Activated T-cell treated with anti-CD3 and anti-CD28 coated beads, Interleukin-2, amount 50 U/mL, for 4 hours (primary cell): ENCODE measurements at regions not wholly inside any gene's neighbourhood (a gene's known extent, or its start where the extent isn't known, plus 50 kb on each side); places are given as distances from the start of the nearest gene placed in this dataset.
A peak's percentile ranks its signal among the peaks of the same experiment; 100 is the strongest.

Source experiments
- ATAC-seq, 2 donors: fragments of 200-7000 bp; cut with Tn5 transposase; one replicate each; pipeline ENCODE4 v1.10.0; 2021
- DNase-seq: peaks from one replicate; pipeline ENCODE4 v3.0.0-alpha.2; 2020
- H3K27me3 Mint-ChIP-seq: one replicate; pipeline ENCODE4 v1.8.0; 2021; ENCODE audit warnings: low read depth, mixed read lengths
- H3K36me3 Mint-ChIP-seq: one replicate; pipeline ENCODE4 v1.8.0; 2022; ENCODE audit warnings: mixed read lengths; ENCODE audit not compliant: insufficient read depth
- H3K4me1 Mint-ChIP-seq: one replicate; pipeline ENCODE4 v1.8.0; 2021; ENCODE audit warnings: low read depth, mixed read lengths
- H3K4me3 Mint-ChIP-seq: one replicate; pipeline ENCODE4 v1.8.0; 2021; ENCODE audit warnings: mild to moderate bottlenecking, moderate library complexity, mixed read lengths
- H3K9me3 Mint-ChIP-seq: one replicate; pipeline ENCODE4 v1.8.0; 2021; ENCODE audit warnings: mixed read lengths

- no peaks in the 10 kb centered on the region for H3K36me3 Mint-ChIP-seq
- H3K9me3 Mint-ChIP-seq = peaks cover 5% of the 10 kb centered on the region
- ATAC-seq = no peak
- H3K4me1 Mint-ChIP-seq = peaks cover 15% of the 10 kb centered on the region
- H3K27me3 Mint-ChIP-seq = peaks cover 20% of the 10 kb centered on the region
- DNase-seq = no peak
- H3K4me3 Mint-ChIP-seq = no peak overlapping the region
Observed at GRCh38 chr1:231108516-231109302, 53.1 kb upstream of the TRIM67 start.

DNA sequence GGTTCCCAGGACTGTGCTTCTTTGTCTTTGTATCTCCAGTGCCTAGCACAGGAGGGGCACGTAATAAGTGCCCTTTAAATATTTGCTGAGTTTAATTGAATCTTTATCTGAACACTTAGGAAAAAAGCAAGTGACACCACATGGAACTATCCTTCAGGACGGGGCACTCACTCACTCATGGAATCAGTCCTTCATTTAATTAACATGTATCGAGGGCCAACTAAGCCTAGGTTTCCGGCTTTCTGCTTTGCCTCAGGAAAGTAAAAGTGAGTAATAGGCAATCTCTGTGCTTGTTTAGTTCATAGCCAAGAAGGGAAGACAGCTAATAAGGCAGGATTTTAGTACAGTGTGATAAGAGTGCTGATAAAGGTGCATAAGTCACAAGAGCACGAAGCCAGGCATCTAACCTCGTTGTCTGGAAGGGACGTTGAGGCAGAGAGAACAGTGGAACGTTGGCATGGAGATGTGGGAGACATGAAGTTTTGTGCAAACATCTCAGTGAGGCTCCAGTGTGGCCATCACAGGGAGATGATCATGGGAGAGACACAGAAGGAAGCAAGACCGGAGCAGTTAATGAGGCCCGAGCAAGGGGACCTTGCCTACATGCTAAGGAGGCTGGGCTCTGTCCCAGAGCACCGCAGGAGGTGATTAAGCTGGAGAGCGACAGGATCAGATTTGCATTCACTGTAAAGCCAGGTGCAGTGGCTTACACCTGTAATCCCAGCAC is 54.1 kb upstream of the TRIM67 start:
- Mint-ChIP-seq H3K4me3 (no peak overlapping the region), H3K4me1 (peaks cover 15% of the 10 kb centered on the region), H3K9me3 (peaks cover 5% of the 10 kb centered on the region), H3K27me3 (peaks cover 23% of the 10 kb centered on the region), H3K36me3 (no peaks in the 10 kb centered on the region)
- ATAC-seq (no peak), DNase-seq (no peak)

DNA sequence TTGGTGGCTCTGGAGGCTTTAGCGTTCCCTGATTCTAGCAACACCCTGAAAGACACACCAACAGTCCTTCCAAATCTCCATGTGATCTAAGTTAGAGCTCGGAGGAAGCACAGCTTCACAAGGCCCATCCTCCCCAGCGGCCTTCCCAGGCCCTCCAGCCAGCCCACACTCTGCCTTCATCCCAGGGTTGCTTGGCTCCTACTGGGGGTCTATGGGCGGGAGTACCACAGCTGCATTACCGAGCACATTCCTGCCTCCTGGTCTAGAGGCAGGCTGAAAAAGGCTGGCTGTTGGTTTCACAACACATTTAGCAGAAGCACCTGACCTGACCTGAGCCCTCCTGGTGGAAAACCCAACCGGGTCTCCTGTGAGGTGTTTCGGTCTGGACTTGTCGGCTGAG is 54.7 kb upstream of the TRIM67 start:
- H3K4me1 Mint-ChIP-seq = peaks cover 15% of the 10 kb centered on the region
- H3K4me3 Mint-ChIP-seq = no peak overlapping the region
- DNase-seq = no peak
- H3K9me3 Mint-ChIP-seq = peaks cover 4% of the 10 kb centered on the region
- H3K27me3 Mint-ChIP-seq = peaks cover 21% of the 10 kb centered on the region
- H3K36me3 Mint-ChIP-seq = no peaks in the 10 kb centered on the region
- ATAC-seq = no peak

DNA sequence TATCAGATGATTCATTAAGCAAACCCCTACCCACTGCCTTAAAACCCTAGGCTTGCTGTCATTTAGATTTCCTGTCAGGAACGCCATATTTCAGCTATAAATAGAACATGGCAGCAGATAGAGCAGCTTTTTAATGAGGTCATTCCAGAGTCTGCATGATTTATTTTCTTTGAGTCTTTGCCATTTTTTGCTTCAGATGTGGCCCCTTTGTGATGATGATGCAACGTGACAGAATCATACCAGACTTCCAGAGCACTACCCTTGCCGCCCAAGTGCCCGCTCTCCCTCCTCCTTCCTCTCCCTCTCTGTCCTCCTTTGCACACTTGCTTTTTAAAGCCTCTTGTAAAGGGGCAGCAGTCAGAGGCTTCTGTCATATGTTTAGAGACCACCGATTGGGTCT is 55.5 kb upstream of the TRIM67 start:
- H3K9me3 Mint-ChIP-seq = no peaks in the 10 kb centered on the region
- peaks cover 15% of the 10 kb centered on the region for H3K4me1 Mint-ChIP-seq
- H3K36me3 Mint-ChIP-seq = no peaks in the 10 kb centered on the region
- DNase-seq (no peak), ATAC-seq (no peak)
- no peak overlapping the region for H3K4me3 Mint-ChIP-seq
- H3K27me3 Mint-ChIP-seq = peaks cover 18% of the 10 kb centered on the region

DNA sequence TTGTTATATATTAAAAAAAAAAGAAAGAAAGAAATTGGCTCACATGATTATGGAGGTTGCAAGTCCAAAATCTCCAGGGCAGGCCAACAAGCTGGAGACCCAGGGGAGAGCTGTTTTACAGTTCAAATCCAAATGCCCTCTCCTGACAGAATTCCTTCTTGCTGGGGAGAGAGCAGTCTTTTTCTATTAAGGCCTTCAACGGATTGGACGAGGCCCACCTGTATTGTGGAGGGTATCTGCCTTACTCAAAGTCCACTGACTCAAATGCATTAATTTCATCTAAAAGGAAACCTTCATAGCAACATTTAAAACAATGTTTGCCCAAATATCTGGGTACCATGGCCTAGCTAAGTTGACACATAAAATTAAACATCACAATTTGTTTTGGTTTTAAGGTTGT is 56.9 kb upstream of the TRIM67 start:
- ATAC-seq = no peak
- no peak overlapping the region for H3K4me3 Mint-ChIP-seq
- H3K36me3 Mint-ChIP-seq = no peaks in the 10 kb centered on the region
- no peak for DNase-seq
- peaks cover 15% of the 10 kb centered on the region for H3K4me1 Mint-ChIP-seq
- H3K9me3 Mint-ChIP-seq = no peaks in the 10 kb centered on the region
- peaks cover 14% of the 10 kb centered on the region for H3K27me3 Mint-ChIP-seq

GRCh38 chr1:231103961-231104360 is 57.9 kb upstream of the TRIM67 start:
- DNase-seq (no peak), ATAC-seq (no peak)
- Mint-ChIP-seq H3K4me3 (no peak overlapping the region), H3K4me1 (peaks cover 14% of the 10 kb centered on the region), H3K36me3 (no peaks in the 10 kb centered on the region), H3K9me3 (no peaks in the 10 kb centered on the region), H3K27me3 (peaks cover 18% of the 10 kb centered on the region)

- Mint-ChIP-seq H3K9me3 (no peaks in the 10 kb centered on the region), H3K4me1 (no peaks in the 10 kb centered on the region), H3K27me3 (peaks cover 24% of the 10 kb centered on the region), H3K4me3 (no peak overlapping the region), H3K36me3 (no peaks in the 10 kb centered on the region)
- ATAC-seq (no peak), DNase-seq (no peak)
Observed at GRCh38 chr1:231099996-231100767, 60.1 kb upstream of the FAM89A start.

DNA sequence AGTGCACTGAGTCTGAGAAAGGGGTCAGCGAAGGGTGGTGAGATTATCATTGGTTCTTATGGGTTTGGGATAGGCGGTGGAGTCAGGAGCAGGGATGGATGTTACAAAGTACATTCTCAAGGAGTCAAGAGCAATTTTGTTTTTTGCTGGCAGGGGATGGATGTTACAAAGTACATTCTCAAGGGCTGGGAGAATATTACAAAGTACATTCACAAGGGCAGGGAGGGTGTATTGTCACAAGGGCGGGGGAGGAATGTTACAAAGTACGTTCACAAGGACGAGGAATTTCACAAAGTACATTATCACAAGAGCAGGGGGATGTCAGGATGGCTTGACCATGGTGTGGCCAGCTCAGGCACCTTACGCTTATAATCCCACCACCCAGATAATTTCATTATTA is 59.3 kb upstream of the FAM89A start:
- Mint-ChIP-seq H3K4me1 (no peaks in the 10 kb centered on the region), H3K4me3 (no peak overlapping the region), H3K27me3 (peaks cover 24% of the 10 kb centered on the region), H3K9me3 (no peaks in the 10 kb centered on the region), H3K36me3 (no peaks in the 10 kb centered on the region)
- no peak for DNase-seq
- ATAC-seq = no peak

- no peak for ATAC-seq
- no peaks in the 10 kb centered on the region for H3K4me1 Mint-ChIP-seq
- no peaks in the 10 kb centered on the region for H3K36me3 Mint-ChIP-seq
- no peak overlapping the region for H3K4me3 Mint-ChIP-seq
- DNase-seq = no peak
- H3K27me3 Mint-ChIP-seq = peaks cover 36% of the 10 kb centered on the region
- H3K9me3 Mint-ChIP-seq = no peaks in the 10 kb centered on the region
Observed at GRCh38 chr1:231095595-231095994, 55.5 kb upstream of the FAM89A start.

GRCh38 chr1:231094421-231094820 is 54.4 kb upstream of the FAM89A start:
- no peaks in the 10 kb centered on the region for H3K4me1 Mint-ChIP-seq
- ATAC-seq (no peak), DNase-seq (no peak)
- no peaks in the 10 kb centered on the region for H3K9me3 Mint-ChIP-seq
- H3K4me3 Mint-ChIP-seq = no peak overlapping the region
- H3K36me3 Mint-ChIP-seq = no peaks in the 10 kb centered on the region
- H3K27me3 Mint-ChIP-seq = peaks cover 39% of the 10 kb centered on the region

GRCh38 chr1:231093156-231093922 is 53.3 kb upstream of the FAM89A start:
- DNase-seq = no peak
- no peaks in the 10 kb centered on the region for H3K36me3 Mint-ChIP-seq
- no peak for ATAC-seq
- no peak overlapping the region for H3K4me3 Mint-ChIP-seq
- H3K27me3 Mint-ChIP-seq = peaks cover 32% of the 10 kb centered on the region
- no peaks in the 10 kb centered on the region for H3K9me3 Mint-ChIP-seq
- no peaks in the 10 kb centered on the region for H3K4me1 Mint-ChIP-seq

- H3K9me3 Mint-ChIP-seq = no peaks in the 10 kb centered on the region
- ATAC-seq = no peak
- H3K4me3 Mint-ChIP-seq = no peak overlapping the region
Observed at GRCh38 chr1:231092380-231092779, 52.3 kb upstream of the FAM89A start.

DNA sequence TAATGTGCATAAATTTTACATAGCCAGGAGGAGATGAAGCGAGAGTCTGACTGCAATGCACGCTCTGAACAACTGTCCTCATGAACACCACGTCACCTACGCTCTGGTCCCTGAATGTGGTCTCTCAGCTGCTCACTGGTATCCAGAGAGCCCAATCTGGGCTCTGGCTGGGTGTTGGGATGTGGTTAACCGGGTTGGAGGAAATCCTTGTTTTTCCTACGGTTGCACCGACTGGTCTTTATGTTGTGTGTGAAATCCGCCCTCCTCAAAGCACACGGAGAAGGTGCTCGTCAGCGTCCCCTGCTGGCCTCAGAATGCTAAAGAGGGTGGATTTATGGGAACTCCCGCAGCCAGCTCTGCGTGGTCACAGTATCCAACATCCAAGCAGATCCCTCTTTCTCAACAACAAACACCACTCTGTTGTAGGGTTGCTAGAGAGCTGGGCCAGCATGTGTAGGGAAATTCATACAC is 51.8 kb upstream of the FAM89A start:
- no peak for ATAC-seq
- H3K36me3 Mint-ChIP-seq = no peaks in the 10 kb centered on the region

More at GRCh38 chr1:231092380-231092779, 52.3 kb upstream of the FAM89A start:
- DNase-seq = no peak
- Mint-ChIP-seq H3K27me3 (peaks cover 32% of the 10 kb centered on the region), H3K4me1 (no peaks in the 10 kb centered on the region), H3K36me3 (no peaks in the 10 kb centered on the region)

DNA sequence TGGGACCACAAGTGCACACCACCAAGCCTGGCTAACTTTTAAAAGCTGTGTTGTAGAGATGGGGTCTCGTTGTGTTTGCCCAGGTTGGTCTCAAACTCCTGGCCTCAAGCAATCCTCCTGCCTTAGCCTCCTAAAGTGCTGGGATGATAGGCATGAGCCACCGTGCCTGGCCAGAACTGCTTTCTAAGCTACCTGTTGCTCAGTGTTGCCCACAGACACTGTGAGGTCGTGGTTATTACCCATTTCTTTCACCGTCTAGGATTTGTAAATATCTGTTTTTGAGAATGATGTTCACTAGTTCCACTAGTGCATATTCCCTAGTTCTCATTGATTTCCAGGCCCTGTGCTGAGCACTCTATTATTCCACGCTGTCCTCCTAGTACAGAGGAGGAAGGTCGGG is 51.4 kb upstream of the FAM89A start:
- peaks cover 32% of the 10 kb centered on the region for H3K27me3 Mint-ChIP-seq
- H3K36me3 Mint-ChIP-seq = no peaks in the 10 kb centered on the region
- ATAC-seq = no peak
- DNase-seq = no peak
- H3K9me3 Mint-ChIP-seq = no peaks in the 10 kb centered on the region
- no peak overlapping the region for H3K4me3 Mint-ChIP-seq
- no peaks in the 10 kb centered on the region for H3K4me1 Mint-ChIP-seq

More for the DNA sequence above, 51.8 kb upstream of the FAM89A start:
- Mint-ChIP-seq H3K9me3 (no peaks in the 10 kb centered on the region), H3K4me3 (no peak overlapping the region), H3K27me3 (peaks cover 32% of the 10 kb centered on the region), H3K4me1 (no peaks in the 10 kb centered on the region)
- peak; percentile 27 for DNase-seq
